ENCODE measurements at regions not wholly inside any gene's neighbourhood (a gene's known extent, or its start where the extent isn't known, plus 50 kb on each side); places are given as distances from the start of the nearest gene placed in this dataset.

GRCh38 chr13:21894703-21895699 is 224.1 kb downstream of the FGF9 start:
- no peak for TF ChIP-seq EZH2 (IDR thresholded peaks at IDR 0.05; ENCODE audit: borderline replicate concordance, low read length)
- TF ChIP-seq, protein P1, sequence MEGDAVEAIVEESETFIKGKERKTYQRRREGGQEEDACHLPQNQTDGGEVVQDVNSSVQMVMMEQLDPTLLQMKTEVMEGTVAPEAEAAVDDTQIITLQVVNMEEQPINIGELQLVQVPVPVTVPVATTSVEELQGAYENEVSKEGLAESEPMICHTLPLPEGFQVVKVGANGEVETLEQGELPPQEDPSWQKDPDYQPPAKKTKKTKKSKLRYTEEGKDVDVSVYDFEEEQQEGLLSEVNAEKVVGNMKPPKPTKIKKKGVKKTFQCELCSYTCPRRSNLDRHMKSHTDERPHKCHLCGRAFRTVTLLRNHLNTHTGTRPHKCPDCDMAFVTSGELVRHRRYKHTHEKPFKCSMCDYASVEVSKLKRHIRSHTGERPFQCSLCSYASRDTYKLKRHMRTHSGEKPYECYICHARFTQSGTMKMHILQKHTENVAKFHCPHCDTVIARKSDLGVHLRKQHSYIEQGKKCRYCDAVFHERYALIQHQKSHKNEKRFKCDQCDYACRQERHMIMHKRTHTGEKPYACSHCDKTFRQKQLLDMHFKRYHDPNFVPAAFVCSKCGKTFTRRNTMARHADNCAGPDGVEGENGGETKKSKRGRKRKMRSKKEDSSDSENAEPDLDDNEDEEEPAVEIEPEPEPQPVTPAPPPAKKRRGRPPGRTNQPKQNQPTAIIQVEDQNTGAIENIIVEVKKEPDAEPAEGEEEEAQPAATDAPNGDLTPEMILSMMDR (IDR thresholded peaks at IDR 0.05; ENCODE audit: low read length), result no peak
